MCF 10A (cell line): ENCODE measurements at regions not wholly inside any gene's neighbourhood (a gene's known extent, or its start where the extent isn't known, plus 50 kb on each side); places are given as distances from the start of the nearest gene placed in this dataset.

Experiments used
- BruUV-seq: library from RNA; stranded (reverse); fragments of 400-500 nt; replicated peaks from 2 replicates; lab custom pipeline; 2021; lab: Mats Ljungman, UMichigan
- CTCF ChIA-PET: fragments of 300-600 bp; sonication (Branson Sonifier 250); formaldehyde crosslinking; extraction: SDS; loops from one replicate; lab custom pipeline; 2021; ENCODE audit warnings: antibody characterized with exemption, inconsistent platforms; lab: Yijun Ruan, JAX
- POLR2A ChIA-PET: fragments of 300-600, 350-650 bp; sonication (Branson Sonifier 250); formaldehyde crosslinking; extraction: SDS; loops from one replicate; lab custom pipeline; 2020; ENCODE audit warnings: antibody characterized with exemption, inconsistent platforms; lab: Yijun Ruan, JAX
- DNase-seq: peaks from one replicate; pipeline ENCODE4 v3.0.0-alpha.2; 2018; ENCODE audit not compliant: unreplicated experiment
- H3K27ac Mint-ChIP-seq: one replicate; pipeline ENCODE4 v1.8.0; 2022; ENCODE audit warnings: mild to moderate bottlenecking, low read depth, mixed read lengths; ENCODE audit not compliant: unreplicated experiment
- H3K27me3 Mint-ChIP-seq: one replicate; pipeline ENCODE4 v1.8.0; 2022; ENCODE audit warnings: mixed read lengths; ENCODE audit not compliant: insufficient read depth, unreplicated experiment
- H3K36me3 Mint-ChIP-seq: one replicate; pipeline ENCODE4 v1.8.0; 2022; ENCODE audit warnings: mild to moderate bottlenecking, moderate library complexity, mixed read lengths; ENCODE audit not compliant: insufficient read depth, unreplicated experiment
- H3K4me1 Mint-ChIP-seq: one replicate; pipeline ENCODE4 v1.8.0; 2022; ENCODE audit warnings: mixed read lengths; ENCODE audit not compliant: insufficient read depth, unreplicated experiment
- H3K4me3 Mint-ChIP-seq: one replicate; pipeline ENCODE4 v1.8.0; 2022; ENCODE audit warnings: mild to moderate bottlenecking, moderate library complexity, mixed read lengths; ENCODE audit not compliant: unreplicated experiment
- H3K9me3 Mint-ChIP-seq: one replicate; pipeline ENCODE4 v1.8.0; 2022; ENCODE audit warnings: mixed read lengths; ENCODE audit not compliant: unreplicated experiment
- intact Hi-C: fragments of 100-400 bp; cut with micrococcal nuclease; formaldehyde crosslinking; loops from 2 replicates; pipeline ENCODE4 v1.14.1; 2022
- TF ChIP-seq, protein P1 (sequence below): fragments of 200-600 bp; IDR thresholded peaks from one replicate; pipeline ENCODE4 v1.8.0; 2022; ENCODE audit warnings: antibody characterized with exemption, mild to moderate bottlenecking; ENCODE audit not compliant: unreplicated experiment

DNA sequence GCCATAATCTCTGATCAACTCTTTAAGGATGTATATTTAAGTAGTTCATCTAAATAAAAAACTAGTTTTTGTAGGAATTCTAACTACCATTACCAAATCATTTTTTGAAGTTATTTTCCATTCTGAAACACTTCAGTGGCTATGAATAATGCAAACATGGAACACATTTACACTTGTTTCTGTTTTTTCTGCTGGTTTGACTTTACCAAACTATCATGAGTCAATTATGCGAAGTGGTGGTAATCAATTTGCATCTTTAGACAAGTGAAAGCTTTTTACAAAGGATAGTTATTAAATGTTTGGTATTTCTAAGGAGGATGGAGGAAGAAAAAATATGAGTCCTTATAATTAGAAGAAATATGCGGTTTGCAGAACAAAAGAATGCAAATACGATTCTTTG, 202.0 kb upstream of the MMADHC start:
- H3K27me3 Mint-ChIP-seq = no peaks in the 10 kb centered on the region
- no peak overlapping the region for H3K27ac Mint-ChIP-seq
- no peaks in the 10 kb centered on the region for H3K4me1 Mint-ChIP-seq
- POLR2A ChIA-PET = no interaction called here
- no TSS peak for BruUV-seq
- DNase-seq = no peak
- no peaks in the 10 kb centered on the region for H3K36me3 Mint-ChIP-seq
- no peaks in the 10 kb centered on the region for H3K9me3 Mint-ChIP-seq
- CTCF ChIA-PET = no interaction called here
- no peak overlapping the region for H3K4me3 Mint-ChIP-seq
- intact Hi-C loops = no loop called here
- TF ChIP-seq, protein P1, sequence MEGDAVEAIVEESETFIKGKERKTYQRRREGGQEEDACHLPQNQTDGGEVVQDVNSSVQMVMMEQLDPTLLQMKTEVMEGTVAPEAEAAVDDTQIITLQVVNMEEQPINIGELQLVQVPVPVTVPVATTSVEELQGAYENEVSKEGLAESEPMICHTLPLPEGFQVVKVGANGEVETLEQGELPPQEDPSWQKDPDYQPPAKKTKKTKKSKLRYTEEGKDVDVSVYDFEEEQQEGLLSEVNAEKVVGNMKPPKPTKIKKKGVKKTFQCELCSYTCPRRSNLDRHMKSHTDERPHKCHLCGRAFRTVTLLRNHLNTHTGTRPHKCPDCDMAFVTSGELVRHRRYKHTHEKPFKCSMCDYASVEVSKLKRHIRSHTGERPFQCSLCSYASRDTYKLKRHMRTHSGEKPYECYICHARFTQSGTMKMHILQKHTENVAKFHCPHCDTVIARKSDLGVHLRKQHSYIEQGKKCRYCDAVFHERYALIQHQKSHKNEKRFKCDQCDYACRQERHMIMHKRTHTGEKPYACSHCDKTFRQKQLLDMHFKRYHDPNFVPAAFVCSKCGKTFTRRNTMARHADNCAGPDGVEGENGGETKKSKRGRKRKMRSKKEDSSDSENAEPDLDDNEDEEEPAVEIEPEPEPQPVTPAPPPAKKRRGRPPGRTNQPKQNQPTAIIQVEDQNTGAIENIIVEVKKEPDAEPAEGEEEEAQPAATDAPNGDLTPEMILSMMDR = no peak

DNA sequence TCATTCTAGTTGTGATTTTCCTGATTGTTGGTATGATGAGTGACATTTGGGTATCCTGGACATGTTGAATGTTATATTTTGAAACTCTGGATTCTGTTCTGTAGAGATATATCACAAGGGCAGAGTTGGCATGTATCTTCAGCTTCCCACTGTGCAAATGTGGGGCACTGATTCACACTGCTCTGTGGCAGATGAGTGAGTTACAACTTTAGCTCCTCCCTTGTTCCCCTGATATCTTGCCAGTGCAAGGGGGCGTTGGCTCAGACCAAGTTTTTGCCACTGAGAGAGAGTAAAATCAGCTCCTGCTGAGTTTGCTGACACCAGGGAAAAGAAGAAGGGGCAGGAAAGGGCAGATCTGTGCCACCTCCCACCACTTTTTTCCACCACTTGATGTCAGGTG, 199.6 kb upstream of the MMADHC start:
- ChIA-PET CTCF (interaction anchor here (0.6 to 0.9 kb wide), 3 partner anchors 10 to 877 kb away, joined by 3 to 4 read pairs (median 3); no protein-coding TSS in a partner anchor), POLR2A (interaction anchor here (0.8 kb wide), 1 partner anchor 597 kb away, joined by 3 read pairs; no protein-coding TSS in a partner anchor)
- Mint-ChIP-seq H3K27ac (no peak overlapping the region), H3K36me3 (no peaks in the 10 kb centered on the region), H3K4me3 (no peak overlapping the region), H3K27me3 (no peaks in the 10 kb centered on the region), H3K4me1 (no peaks in the 10 kb centered on the region), H3K9me3 (no peaks in the 10 kb centered on the region)
- intact Hi-C loops = no loop called here
- BruUV-seq = no TSS peak
- TF ChIP-seq, protein P1 = no peak
- no peak for DNase-seq

DNA sequence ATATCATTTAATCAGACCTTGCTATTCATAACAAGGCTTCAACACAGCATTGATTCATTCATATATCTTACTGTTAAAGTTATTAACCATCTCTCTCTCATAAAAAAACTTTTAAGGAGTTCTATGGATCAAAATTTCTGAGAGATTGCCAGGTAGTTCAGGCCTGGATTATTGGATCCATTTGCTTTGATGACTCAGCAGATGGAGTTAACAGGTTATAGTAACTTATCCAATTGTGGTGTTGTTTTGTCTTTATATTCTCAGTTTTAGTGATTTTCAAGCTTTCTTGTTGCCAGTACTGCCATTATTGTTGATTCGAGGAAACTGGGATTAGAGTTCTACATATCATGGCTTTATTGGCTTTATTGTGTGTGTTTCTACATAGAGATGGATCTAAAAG, 195.7 kb upstream of the MMADHC start:
- no peak for DNase-seq
- no peak overlapping the region for H3K27ac Mint-ChIP-seq
- H3K36me3 Mint-ChIP-seq = no peaks in the 10 kb centered on the region
- no peaks in the 10 kb centered on the region for H3K4me1 Mint-ChIP-seq
- no TSS peak for BruUV-seq
- POLR2A ChIA-PET = no interaction called here
- no peaks in the 10 kb centered on the region for H3K27me3 Mint-ChIP-seq
- CTCF ChIA-PET = interaction anchor here (0.8 kb wide), 1 partner anchor 315 kb away, joined by 3 read pairs; no protein-coding TSS in a partner anchor
- no peaks in the 10 kb centered on the region for H3K9me3 Mint-ChIP-seq
- TF ChIP-seq, protein P1 = no peak
- intact Hi-C loops = no loop called here
- H3K4me3 Mint-ChIP-seq = no peak overlapping the region

DNA sequence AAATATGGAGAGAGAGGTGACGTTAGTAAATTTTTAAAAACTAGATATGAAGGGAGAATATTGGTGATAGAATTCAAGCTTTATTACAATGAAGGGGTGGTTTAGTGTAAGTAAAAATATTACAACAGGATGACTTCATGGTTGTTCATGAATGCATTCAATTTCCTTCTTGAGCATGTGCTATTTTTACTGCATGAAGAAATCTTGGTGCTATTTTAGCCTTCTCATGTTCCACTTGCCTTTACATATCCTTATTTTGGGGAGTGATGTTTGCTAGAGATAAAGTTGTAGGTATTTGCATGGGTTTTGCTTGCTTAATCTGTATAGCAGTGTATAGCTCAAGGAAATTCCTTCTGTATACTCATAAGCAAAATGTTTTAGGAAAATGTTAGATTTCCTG, 195.0 kb upstream of the MMADHC start:
- no peak for DNase-seq
- Mint-ChIP-seq H3K9me3 (no peaks in the 10 kb centered on the region), H3K36me3 (no peaks in the 10 kb centered on the region), H3K27me3 (no peaks in the 10 kb centered on the region), H3K4me1 (no peaks in the 10 kb centered on the region), H3K4me3 (no peak overlapping the region), H3K27ac (no peak overlapping the region)
- TF ChIP-seq, protein P1 = no peak
- intact Hi-C loops = no loop called here
- BruUV-seq = no TSS peak
- ChIA-PET CTCF (no interaction called here), POLR2A (no interaction called here)
